Motor neuron (in vitro differentiated cells): ENCODE measurements at regions not wholly inside any gene's neighbourhood (a gene's known extent, or its start where the extent isn't known, plus 50 kb on each side); places are given as distances from the start of the nearest gene placed in this dataset.
"Not testable (repeated sequence)": the region's sequence is repeated elsewhere in the genome, so short reads cannot be mapped to it uniquely, and the experiment has no call there.

Experiments used
- ATAC-seq, 8 experiments: fragments of 200-7000 bp; cut with Tn5 transposase; replicated peaks in 6 of 8; 2 replicates each; pipeline ENCODE4 v1.8.0; 2021; ENCODE audit warnings: mild to moderate bottlenecking in 8 of 8, moderate library complexity in 8 of 8
- H3K27ac ChIP-seq, 2 donors: fragments of 250-450 bp; sonication (Bioruptor Pico); 2 replicates each; pipeline ENCODE4 v1.9.0; 2021; ENCODE audit warnings: antibody characterized with exemption in 2 of 2, mild to moderate bottlenecking in 2 of 2, moderate library complexity in 1 of 2
- H3K4me1 ChIP-seq, 2 donors: fragments of 250-450 bp; sonication (Bioruptor Pico); replicated peaks in 1 of 2; 2 replicates each; pipeline ENCODE4 v1.6.1; 2021; ENCODE audit warnings: antibody characterized with exemption in 2 of 2, mild to moderate bottlenecking in 2 of 2, moderate library complexity in 1 of 2
- H3K4me3 ChIP-seq, 5 donors: fragments of 250-450 bp; sonication (Bioruptor Pico); 2 replicates each; pipeline ENCODE4 v1.9.0; 2021; ENCODE audit warnings: antibody characterized with exemption in 5 of 5, mild to moderate bottlenecking in 5 of 5, moderate library complexity in 4 of 5
- WGBS, 10 experiments: fragments of 450-650 bp; shearing (Covaris generic); methylation state at CpG; one replicate each; pipeline ENCODE4 v1.0.0; 2022; 5-methylcytosine and 5-hydroxymethylcytosine counted together
- in situ Hi-C, 9 experiments: fragments of 400-800 bp; cut with MboI; loops; one replicate each; pipeline ENCODE4 v1.15.0; 2021; ENCODE audit warnings: low sequenced_read_pairs in 9 of 9, low pct_unique_long_range_greater_than_20kb in 2 of 9; ENCODE audit not compliant: unreplicated experiment in 9 of 9

GRCh38 chr11:3307584-3307983 lies 71.4 kb downstream of the ZNF195 start:
- H3K4me1 ChIP-seq, H3K4me3 ChIP-seq, in situ Hi-C loops, ATAC-seq, H3K27ac ChIP-seq: not testable (repeated sequence)
- WGBS, 10 experiments: no CpG with 5 or more reads among the region's 7 CpGs

GRCh38 chr11:3301060-3301459 lies 68.8 kb upstream of the MRGPRE start:
- no CpG with 5 or more reads among the region's 12 CpGs for WGBS, 10 experiments
- in situ Hi-C loops, H3K4me1 ChIP-seq, H3K27ac ChIP-seq, H3K4me3 ChIP-seq: not testable (repeated sequence)
- peak in 5 of 8 experiments; percentile 43 to 74 (median 48) for ATAC-seq

- ATAC-seq: peak in 6 of 8 experiments; percentile 16 to 97 (median 95)
- no CpG with 5 or more reads among the region's 14 CpGs for WGBS, 10 experiments
- in situ Hi-C loops, H3K4me1 ChIP-seq, H3K4me3 ChIP-seq, H3K27ac ChIP-seq: not testable (repeated sequence)
Measured at GRCh38 chr11:3300579-3300978, 68.4 kb upstream of the MRGPRE start.

- H3K27ac ChIP-seq, H3K4me3 ChIP-seq, in situ Hi-C loops, H3K4me1 ChIP-seq: not testable (repeated sequence)
- ATAC-seq: peak in 1 of 8 experiments; percentile 39
- WGBS, 10 experiments: no CpG with 5 or more reads among the region's 5 CpGs
Measured at GRCh38 chr11:3297834-3298233, 65.6 kb upstream of the MRGPRE start.

- H3K4me3 ChIP-seq, H3K27ac ChIP-seq, H3K4me1 ChIP-seq, in situ Hi-C loops: not testable (repeated sequence)
- ATAC-seq: peak in 3 of 8 experiments; percentile 98 to 99 (median 98)
- no CpG with 5 or more reads among the region's 7 CpGs for WGBS, 10 experiments
Measured at GRCh38 chr11:3290563-3290962, 58.3 kb upstream of the MRGPRE start.

GRCh38 chr11:3287326-3287905 lies 55.2 kb upstream of the MRGPRE start:
- ATAC-seq: peak in 4 of 8 experiments; percentile 12 to 59 (median 50)
- H3K4me1 ChIP-seq, H3K4me3 ChIP-seq, in situ Hi-C loops, H3K27ac ChIP-seq: not testable (repeated sequence)
- WGBS, 10 experiments: no CpG with 5 or more reads among the region's 8 CpGs

GRCh38 chr11:3285261-3285660 lies 53.0 kb upstream of the MRGPRE start:
- in situ Hi-C loops, H3K4me3 ChIP-seq, H3K27ac ChIP-seq, H3K4me1 ChIP-seq: not testable (repeated sequence)
- ATAC-seq: peak in 2 of 8 experiments; percentile 87
- WGBS, 10 experiments: no CpG with 5 or more reads among the region's 3 CpGs

GRCh38 chr11:3284248-3284647 lies 52.0 kb upstream of the MRGPRE start:
- in situ Hi-C loops, ATAC-seq: not testable (repeated sequence)

GRCh38 chr11:3282692-3283091 lies 50.5 kb upstream of the MRGPRE start:
- H3K27ac ChIP-seq, ATAC-seq, H3K4me3 ChIP-seq, H3K4me1 ChIP-seq, in situ Hi-C loops: not testable (repeated sequence)
- no CpG with 5 or more reads among the region's 4 CpGs for WGBS, 10 experiments

More at GRCh38 chr11:3284248-3284647, 52.0 kb upstream of the MRGPRE start:
- H3K27ac ChIP-seq, H3K4me3 ChIP-seq, H3K4me1 ChIP-seq: not testable (repeated sequence)
- WGBS, 10 experiments: no CpG with 5 or more reads among the region's 12 CpGs
